Body of pancreas (tissue), 4 donors: ENCODE measurements at regions not wholly inside any gene's neighbourhood (a gene's known extent, or its start where the extent isn't known, plus 50 kb on each side); places are given as distances from the start of the nearest gene placed in this dataset.

Experiments used
- ATAC-seq: fragments of 150-250 bp; one replicate; pipeline ENCODE4 v1.9.1; 2016
- DNase-seq, 4 donors: peaks; one replicate each; pipeline ENCODE4 v3.0.0-alpha.2; 2019
- H3K27ac ChIP-seq, 4 donors: fragments of 200-600 bp; sonication (generic); 1 replicate in 3 of 4; 2 replicates in 1 of 4; pipeline versions ENCODE4 v1.5.1 to v1.6.1; 2016 to 2019; ENCODE audit warnings: mild to moderate bottlenecking in 1 of 4, mixed read lengths in 1 of 4, moderate library complexity in 1 of 4
- H3K27me3 ChIP-seq, 2 donors: fragments of 200-600 bp; sonication (generic); one replicate each; pipeline ENCODE4 v1.6.0; 2016; ENCODE audit warnings: mild to moderate bottlenecking in 1 of 2
- H3K36me3 ChIP-seq, 2 donors: fragments of 200-600 bp; sonication (generic); replicated peaks in 1 of 2; 2 replicates each; pipeline ENCODE4 v1.5.1; 2016; ENCODE audit warnings: low read depth in 2 of 2; ENCODE audit not compliant: insufficient read depth in 1 of 2
- H3K4me1 ChIP-seq: fragments of 200-600 bp; sonication (generic); one replicate; pipeline ENCODE4 v1.6.0; 2016
- H3K4me3 ChIP-seq, 2 donors: fragments of 200-600 bp; sonication (generic); 1 replicate in 1 of 2; 2 replicates in 1 of 2; pipeline ENCODE4 v1.5.1; 2016 to 2019
- H3K9me3 ChIP-seq, 3 donors: fragments of 200-600 bp; sonication (generic); 1 replicate in 2 of 3; 2 replicates in 1 of 3; pipeline ENCODE4 v1.5.1; 2016
- POLR2A ChIP-seq, 3 donors: fragments of 450-650 bp; IDR thresholded peaks; one replicate each; pipeline ENCODE4 v1.6.1; 2016; ENCODE audit warnings: antibody characterized with exemption in 3 of 3, mild to moderate bottlenecking in 2 of 3
- WGBS, 2 donors: methylation state at CpG; one replicate each; pipeline ENCODE4 v1.1.5; 2017; 5-methylcytosine and 5-hydroxymethylcytosine counted together
- intact Hi-C: fragments of 100-400 bp; cut with DNase I; formaldehyde crosslinking; loops from one replicate; pipeline ENCODE4 v1.15.1; 2023
- TF ChIP-seq, protein P1 (sequence below), 7 experiments: fragments of 450-650 bp in 4 of 7; fragments of 200-600 bp in 3 of 7; sonication (generic) in 3 of 7; IDR thresholded peaks; one replicate each; pipeline ENCODE4 v1.5.1; 2016 to 2019; ENCODE audit warnings: antibody characterized with exemption in 7 of 7

DNA sequence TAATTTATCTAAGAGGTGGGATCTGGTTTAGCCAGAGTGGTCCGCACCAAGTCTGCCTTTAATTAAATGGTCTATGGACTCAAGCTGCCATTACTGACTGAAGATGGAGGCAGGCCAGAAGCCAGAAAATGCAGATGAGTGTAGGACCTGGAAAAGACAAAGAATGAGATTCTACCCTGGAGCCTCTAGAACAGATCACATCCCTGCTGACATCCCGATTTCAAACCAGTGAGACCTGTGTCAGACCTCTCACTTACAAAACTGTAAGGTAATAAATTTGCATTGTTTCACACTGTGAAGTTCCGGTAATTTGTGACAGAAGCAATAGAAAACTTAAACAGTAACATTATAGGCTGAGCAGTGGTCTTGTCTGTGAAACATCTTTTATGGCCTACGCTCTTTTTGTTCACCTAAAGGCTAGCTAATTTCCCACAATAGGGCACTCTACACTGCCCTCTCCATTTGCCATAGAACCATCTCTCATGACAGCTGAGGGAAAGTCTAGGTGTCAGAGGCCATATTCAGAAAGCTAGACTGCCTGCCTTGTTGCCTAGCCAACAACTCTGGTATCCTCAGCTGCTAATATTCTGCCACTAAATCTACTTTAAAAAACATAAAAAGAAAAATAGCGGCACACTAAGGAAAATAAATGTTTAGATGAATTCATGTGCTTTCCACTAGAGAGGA is 1396.2 kb upstream of the PIK3C3 start:
- Histone ChIP-seq H3K9me3 (no peaks in the 10 kb centered on the region), H3K27ac (no peak overlapping the region), H3K36me3 (no peaks in the 10 kb centered on the region), H3K4me3 (no peak overlapping the region), H3K4me1 (no peaks in the 10 kb centered on the region), H3K27me3 (no peaks in the 10 kb centered on the region)
- 81 to 85% methylated on average over 5 of the region's 5 CpGs for WGBS, 2 donors
- ATAC-seq (no peak), DNase-seq (no peak)
- intact Hi-C loops: no loop called here
- TF ChIP-seq, protein P1, sequence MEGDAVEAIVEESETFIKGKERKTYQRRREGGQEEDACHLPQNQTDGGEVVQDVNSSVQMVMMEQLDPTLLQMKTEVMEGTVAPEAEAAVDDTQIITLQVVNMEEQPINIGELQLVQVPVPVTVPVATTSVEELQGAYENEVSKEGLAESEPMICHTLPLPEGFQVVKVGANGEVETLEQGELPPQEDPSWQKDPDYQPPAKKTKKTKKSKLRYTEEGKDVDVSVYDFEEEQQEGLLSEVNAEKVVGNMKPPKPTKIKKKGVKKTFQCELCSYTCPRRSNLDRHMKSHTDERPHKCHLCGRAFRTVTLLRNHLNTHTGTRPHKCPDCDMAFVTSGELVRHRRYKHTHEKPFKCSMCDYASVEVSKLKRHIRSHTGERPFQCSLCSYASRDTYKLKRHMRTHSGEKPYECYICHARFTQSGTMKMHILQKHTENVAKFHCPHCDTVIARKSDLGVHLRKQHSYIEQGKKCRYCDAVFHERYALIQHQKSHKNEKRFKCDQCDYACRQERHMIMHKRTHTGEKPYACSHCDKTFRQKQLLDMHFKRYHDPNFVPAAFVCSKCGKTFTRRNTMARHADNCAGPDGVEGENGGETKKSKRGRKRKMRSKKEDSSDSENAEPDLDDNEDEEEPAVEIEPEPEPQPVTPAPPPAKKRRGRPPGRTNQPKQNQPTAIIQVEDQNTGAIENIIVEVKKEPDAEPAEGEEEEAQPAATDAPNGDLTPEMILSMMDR (IDR thresholded peaks at IDR 0.05): no peak
- no peak for TF ChIP-seq POLR2A (IDR thresholded peaks at IDR 0.05)

DNA sequence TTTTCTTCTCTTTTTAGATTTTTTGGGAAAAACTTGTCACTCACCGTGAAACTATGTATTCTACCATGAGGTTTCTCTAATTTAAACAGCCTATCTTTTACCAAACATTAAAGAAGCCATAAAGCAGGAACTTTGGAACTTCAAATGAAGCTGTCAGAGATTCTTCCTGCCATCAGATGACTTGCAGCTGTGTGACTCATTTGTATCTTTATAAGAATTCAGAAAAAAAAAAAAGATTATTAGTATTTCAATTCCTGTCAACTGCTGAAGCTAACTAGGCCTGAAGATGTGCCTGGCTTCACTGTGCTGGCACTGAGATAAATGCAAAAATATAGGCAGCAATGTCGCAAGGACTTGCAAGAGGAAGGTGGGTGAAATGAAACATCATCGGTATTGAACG is 1399.1 kb upstream of the PIK3C3 start:
- ATAC-seq: no peak
- no peak overlapping the region for H3K4me3 ChIP-seq
- H3K27me3 ChIP-seq: no peaks in the 10 kb centered on the region
- no peaks in the 10 kb centered on the region for H3K4me1 ChIP-seq
- no peak overlapping the region for H3K27ac ChIP-seq
- WGBS, 2 donors: 82 to 95% methylated on average over 4 of the region's 4 CpGs
- no peaks in the 10 kb centered on the region for H3K9me3 ChIP-seq
- TF ChIP-seq, protein P1 (IDR thresholded peaks at IDR 0.05): no peak
- no peak for TF ChIP-seq POLR2A (IDR thresholded peaks at IDR 0.05)
- no peak for DNase-seq
- no peaks in the 10 kb centered on the region for H3K36me3 ChIP-seq
- intact Hi-C loops: no loop called here

DNA sequence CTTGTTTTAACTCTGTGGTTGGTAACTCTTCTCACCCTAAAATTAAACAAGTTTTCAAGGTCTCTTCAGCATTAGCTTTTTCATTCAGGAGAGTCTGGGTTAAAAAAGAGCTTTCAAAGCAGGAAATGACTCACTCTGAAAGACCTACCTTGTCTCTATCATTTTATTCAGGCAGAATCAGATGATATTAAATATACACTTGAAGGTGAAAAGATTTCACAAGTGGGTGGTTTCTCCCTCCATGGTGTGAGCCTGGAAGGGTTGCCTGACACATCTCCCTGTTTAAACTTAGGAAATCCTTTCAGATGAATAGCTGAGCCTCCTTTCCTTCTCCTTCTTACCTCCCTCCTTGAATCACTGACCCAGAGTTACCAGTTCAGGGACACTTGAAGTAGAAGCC is 1402.0 kb upstream of the PIK3C3 start:
- intact Hi-C loops: no loop called here
- Histone ChIP-seq H3K27me3 (no peaks in the 10 kb centered on the region), H3K4me1 (no peaks in the 10 kb centered on the region), H3K9me3 (no peaks in the 10 kb centered on the region), H3K36me3 (no peaks in the 10 kb centered on the region), H3K27ac (no peak overlapping the region), H3K4me3 (no peak overlapping the region)
- ATAC-seq (no peak), DNase-seq (no peak)
- TF ChIP-seq, protein P1 (IDR thresholded peaks at IDR 0.05): no peak
- TF ChIP-seq POLR2A (IDR thresholded peaks at IDR 0.05): no peak

DNA sequence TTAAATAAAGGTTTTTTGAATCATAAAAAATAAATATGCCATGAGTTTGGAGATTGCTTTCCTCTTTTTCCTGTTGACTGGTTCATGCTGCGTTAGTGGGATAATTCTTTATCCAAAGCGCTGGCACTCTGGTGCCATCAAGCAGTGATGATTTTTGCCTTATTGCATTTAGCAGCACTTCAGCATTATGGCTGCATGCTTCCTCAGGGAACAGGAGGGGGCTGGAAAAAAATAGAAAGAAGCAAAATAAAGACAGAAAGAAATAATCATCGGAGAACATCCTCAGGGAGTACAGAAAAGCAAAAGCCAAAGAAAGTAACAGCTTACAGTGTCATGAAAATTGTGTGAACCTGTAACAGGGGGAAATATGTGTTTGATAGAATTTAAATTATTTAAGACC is 1408.2 kb upstream of the PIK3C3 start:
- no peaks in the 10 kb centered on the region for H3K9me3 ChIP-seq
- no peak for TF ChIP-seq POLR2A (IDR thresholded peaks at IDR 0.05)
- TF ChIP-seq, protein P1 (IDR thresholded peaks at IDR 0.05): no peak
- 83 to 90% methylated on average over 3 of the region's 3 CpGs for WGBS, 2 donors
- no peak overlapping the region for H3K27ac ChIP-seq
- H3K4me3 ChIP-seq: no peak overlapping the region
- no peaks in the 10 kb centered on the region for H3K4me1 ChIP-seq
- no peaks in the 10 kb centered on the region for H3K27me3 ChIP-seq
- no peaks in the 10 kb centered on the region for H3K36me3 ChIP-seq
- intact Hi-C loops: no loop called here
- no peak for DNase-seq
- ATAC-seq: no peak

DNA sequence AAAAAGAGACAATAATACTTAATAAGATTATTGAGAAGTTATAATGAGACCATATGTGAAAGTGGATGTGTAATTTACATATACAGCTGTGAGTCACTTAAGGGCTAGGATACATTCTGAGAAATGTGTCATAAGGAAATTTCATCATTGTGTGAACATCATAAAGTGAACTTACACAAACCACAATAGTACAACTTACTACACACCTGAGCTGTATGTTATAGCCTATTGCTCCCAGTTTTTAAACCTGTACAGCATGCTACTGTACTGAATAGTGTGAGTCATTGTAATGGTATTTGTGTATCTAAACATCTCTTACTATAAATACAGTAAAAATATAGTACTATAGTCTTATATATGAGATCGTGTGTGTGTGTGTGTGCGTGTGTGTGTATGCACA is 1420.3 kb upstream of the PIK3C3 start:
- ATAC-seq (no peak), DNase-seq (no peak)
- no peak overlapping the region for H3K4me3 ChIP-seq
- TF ChIP-seq POLR2A (IDR thresholded peaks at IDR 0.05): no peak
- TF ChIP-seq, protein P1 (IDR thresholded peaks at IDR 0.05): no peak
- WGBS, 2 donors: 80 to 81% methylated on average over 2 of the region's 2 CpGs
- H3K9me3 ChIP-seq: no peaks in the 10 kb centered on the region
- no peaks in the 10 kb centered on the region for H3K36me3 ChIP-seq
- no peaks in the 10 kb centered on the region for H3K4me1 ChIP-seq
- intact Hi-C loops: no loop called here
- no peak overlapping the region for H3K27ac ChIP-seq
- H3K27me3 ChIP-seq: no peaks in the 10 kb centered on the region
